ES-I3 (cell line): ENCODE measurements at regions not wholly inside any gene's neighbourhood (a gene's known extent, or its start where the extent isn't known, plus 50 kb on each side); places are given as distances from the start of the nearest gene placed in this dataset.
"Not testable (repeated sequence)": the region's sequence is repeated elsewhere in the genome, so short reads cannot be mapped to it uniquely, and the experiment has no call there.

Experiments used
- H3K36me3 ChIP-seq: 2 replicates; pipeline ENCODE4 v1.6.1; 2013; ENCODE audit warnings: mild to moderate bottlenecking, low read length, control low read depth, moderate library complexity; ENCODE audit not compliant: insufficient read depth
- H3K4me1 ChIP-seq: 2 replicates; pipeline ENCODE4 v1.6.1; 2013; ENCODE audit warnings: mild to moderate bottlenecking, control low read depth, low read length; ENCODE audit not compliant: insufficient read depth
- H3K9ac ChIP-seq: 2 replicates; pipeline ENCODE4 v1.6.1; 2013; ENCODE audit warnings: low read depth, mild to moderate bottlenecking, low read length, moderate library complexity
- H3K9me3 ChIP-seq: 2 replicates; pipeline ENCODE4 v1.6.1; 2013; ENCODE audit warnings: mild to moderate bottlenecking, low read length, moderate library complexity; ENCODE audit not compliant: control insufficient read depth, insufficient read depth

- H3K9ac ChIP-seq, result no peak overlapping the region
- H3K36me3 ChIP-seq, result no peaks in the 10 kb centered on the region
- no peaks in the 10 kb centered on the region for H3K9me3 ChIP-seq
- no peaks in the 10 kb centered on the region for H3K4me1 ChIP-seq
Observed at GRCh38 chr1:60703155-60703554, 379.2 kb upstream of the NFIA start.

DNA sequence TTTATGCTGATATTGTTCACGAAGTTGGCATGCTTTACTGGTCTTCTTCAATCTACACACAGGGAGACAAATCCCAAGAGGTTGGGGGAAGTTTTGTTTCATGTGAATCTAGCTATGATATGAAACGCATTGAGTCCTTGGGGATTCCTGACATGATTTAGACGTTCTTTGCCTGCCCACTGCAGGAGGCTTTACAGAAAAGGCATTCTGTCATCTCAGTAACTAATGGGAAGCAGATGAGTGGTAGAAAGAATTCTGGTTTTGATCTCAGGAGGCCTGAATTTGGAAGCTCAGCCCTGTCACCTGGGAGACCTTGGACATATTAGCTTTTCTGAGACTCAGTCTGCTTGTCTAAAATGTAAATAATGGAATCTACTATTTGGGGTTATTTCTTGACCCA is 383.0 kb upstream of the NFIA start:
- no peaks in the 10 kb centered on the region for H3K9me3 ChIP-seq
- H3K36me3 ChIP-seq, result no peaks in the 10 kb centered on the region
- no peak overlapping the region for H3K9ac ChIP-seq
- no peaks in the 10 kb centered on the region for H3K4me1 ChIP-seq

- Histone ChIP-seq H3K36me3 (no peaks in the 10 kb centered on the region), H3K4me1 (no peaks in the 10 kb centered on the region), H3K9ac (no peak overlapping the region), H3K9me3 (no peaks in the 10 kb centered on the region)
Observed at GRCh38 chr1:60697204-60697994, 385.0 kb upstream of the NFIA start.

- no peaks in the 10 kb centered on the region for H3K9me3 ChIP-seq
- H3K4me1 ChIP-seq, result no peaks in the 10 kb centered on the region
- no peak overlapping the region for H3K9ac ChIP-seq
- no peaks in the 10 kb centered on the region for H3K36me3 ChIP-seq
Observed at GRCh38 chr1:60696512-60696911, 385.8 kb upstream of the NFIA start.

DNA sequence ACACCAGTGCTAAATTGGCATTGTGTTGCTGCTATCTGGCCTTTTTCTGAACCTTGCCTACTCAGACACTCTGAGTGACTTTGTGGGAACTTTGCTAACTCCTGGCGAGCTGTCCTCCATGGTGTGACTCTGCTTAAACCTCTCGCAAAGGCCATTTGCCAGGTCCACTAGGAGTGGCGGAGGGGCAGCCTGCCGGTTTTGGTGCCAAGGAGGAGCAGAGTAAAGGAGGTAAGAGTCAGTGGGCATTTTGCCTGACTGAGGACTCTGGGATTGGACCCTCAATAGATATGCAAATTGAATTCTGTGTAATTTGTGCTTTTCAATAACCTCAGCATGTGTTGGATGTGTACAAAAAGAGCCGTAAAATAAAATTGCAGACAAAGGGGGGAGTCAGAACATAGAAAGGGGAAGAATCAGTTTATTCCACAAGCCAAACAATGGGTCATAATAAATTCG is 386.6 kb upstream of the NFIA start:
- H3K36me3 ChIP-seq, result no peaks in the 10 kb centered on the region
- H3K9me3 ChIP-seq, result no peaks in the 10 kb centered on the region
- no peaks in the 10 kb centered on the region for H3K4me1 ChIP-seq
- H3K9ac ChIP-seq, result no peak overlapping the region

GRCh38 chr1:60694980-60695379 is 387.4 kb upstream of the NFIA start:
- H3K36me3 ChIP-seq, result no peaks in the 10 kb centered on the region
- no peaks in the 10 kb centered on the region for H3K4me1 ChIP-seq
- no peaks in the 10 kb centered on the region for H3K9me3 ChIP-seq
- no peak overlapping the region for H3K9ac ChIP-seq

GRCh38 chr1:60692031-60692430 is 390.3 kb upstream of the NFIA start:
- Histone ChIP-seq H3K4me1 (no peaks in the 10 kb centered on the region), H3K9ac (no peak overlapping the region), H3K9me3 (no peaks in the 10 kb centered on the region), H3K36me3 (no peaks in the 10 kb centered on the region)

GRCh38 chr1:60688221-60688620 is 394.1 kb upstream of the NFIA start:
- H3K36me3 ChIP-seq, H3K9ac ChIP-seq, H3K4me1 ChIP-seq, H3K9me3 ChIP-seq: not testable (repeated sequence)

DNA sequence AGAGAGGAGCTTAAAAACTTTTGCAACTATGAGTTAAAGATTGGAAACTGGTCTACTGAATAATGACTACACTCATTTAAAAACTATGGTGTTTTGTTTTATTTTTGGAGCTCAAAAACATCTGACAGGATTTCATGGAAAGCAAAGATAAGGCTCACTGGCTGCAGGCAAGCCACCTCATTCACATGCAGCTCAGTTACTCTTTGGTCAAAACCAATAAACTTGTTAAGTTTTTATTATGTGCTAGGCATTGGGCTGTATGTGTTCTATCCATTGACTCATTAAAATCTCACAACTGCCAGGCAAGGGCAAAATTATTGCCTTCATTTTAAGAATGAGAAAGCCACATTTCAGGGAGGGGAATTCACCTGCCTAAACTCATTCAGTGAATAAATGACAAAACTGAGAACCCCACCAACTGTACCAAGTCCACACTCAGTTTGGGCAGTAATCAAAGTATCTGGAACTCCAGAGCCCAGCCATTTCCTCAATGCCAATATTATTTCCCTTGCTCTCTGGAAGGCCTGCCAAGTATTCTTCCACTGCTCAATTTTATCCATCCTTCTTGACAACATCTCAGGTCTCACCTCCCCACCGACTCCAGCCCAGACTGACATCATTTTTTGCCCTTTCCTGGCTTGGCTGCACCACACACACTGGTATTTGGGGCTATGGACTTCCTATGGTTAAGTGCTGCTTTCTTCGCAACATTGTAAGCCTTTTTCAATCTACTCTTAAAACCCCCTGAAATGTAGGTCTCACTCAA is 401.1 kb upstream of the NFIA start:
- H3K9ac ChIP-seq, result no peak overlapping the region
- H3K36me3 ChIP-seq, result no peaks in the 10 kb centered on the region
- H3K4me1 ChIP-seq, result peaks cover 12% of the 10 kb centered on the region
- H3K9me3 ChIP-seq, result no peaks in the 10 kb centered on the region

DNA sequence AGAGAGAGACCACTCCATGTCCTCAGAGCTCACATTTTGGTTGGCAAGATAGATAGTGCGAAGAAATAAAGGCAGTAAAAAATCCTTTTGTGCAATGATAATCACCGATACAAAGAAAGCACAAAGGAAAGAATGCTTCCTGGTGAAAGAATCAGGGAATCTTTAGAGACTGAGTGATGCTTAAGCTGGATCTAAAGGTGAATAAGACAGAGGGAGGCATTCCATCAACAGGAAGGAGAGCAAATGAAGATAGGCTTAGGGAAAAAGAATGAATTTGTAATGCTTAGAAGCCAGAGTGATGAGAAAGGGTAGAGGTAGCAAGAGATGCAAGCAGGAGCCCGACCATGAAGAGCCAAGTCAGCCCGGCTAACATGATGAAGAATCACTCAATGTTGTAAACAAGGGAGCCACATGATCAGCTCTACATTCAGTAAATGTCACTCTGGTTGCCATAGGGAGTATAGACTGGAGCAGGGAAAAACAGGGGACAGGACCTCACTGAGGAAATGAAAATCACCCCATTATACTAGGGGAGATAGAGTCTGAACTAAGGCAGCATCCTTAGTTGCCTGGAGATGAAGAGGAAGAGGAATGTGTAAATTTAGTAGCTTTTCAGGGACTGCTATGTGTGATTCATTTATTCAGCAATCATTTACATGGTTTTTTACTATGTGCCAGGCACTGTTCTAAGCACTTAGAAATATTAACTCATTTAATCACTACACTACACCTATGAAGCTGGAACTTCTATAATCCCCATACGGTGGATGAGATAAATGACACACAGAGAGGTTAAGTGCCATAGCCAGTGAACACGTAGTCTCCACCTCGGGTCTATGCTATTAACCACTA is 402.6 kb upstream of the NFIA start:
- Histone ChIP-seq H3K4me1 (peaks cover 12% of the 10 kb centered on the region), H3K36me3 (no peaks in the 10 kb centered on the region), H3K9me3 (no peaks in the 10 kb centered on the region)

DNA sequence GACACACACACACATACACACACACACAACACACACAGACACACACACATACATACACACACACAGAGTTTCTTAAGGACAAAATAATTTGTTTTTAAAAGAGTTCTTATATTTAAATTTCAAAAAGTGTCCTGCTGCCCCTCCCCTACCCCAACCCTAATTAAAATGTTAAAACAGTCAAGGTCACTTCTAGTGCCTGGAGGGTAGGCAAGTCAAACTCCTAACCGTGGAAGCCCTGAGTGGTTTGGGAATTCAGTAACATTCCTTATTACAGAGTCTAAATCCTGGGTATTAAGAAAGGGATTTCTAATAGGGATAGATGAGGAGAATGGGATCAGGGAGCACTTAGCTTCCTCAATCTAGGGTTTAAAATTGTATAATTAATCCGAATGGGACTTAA is 403.6 kb upstream of the NFIA start:
- H3K9me3 ChIP-seq, result no peaks in the 10 kb centered on the region
- peaks cover 12% of the 10 kb centered on the region for H3K4me1 ChIP-seq
- no peak overlapping the region for H3K9ac ChIP-seq
- H3K36me3 ChIP-seq, result no peaks in the 10 kb centered on the region

More for the DNA sequence above, 402.6 kb upstream of the NFIA start:
- H3K9ac ChIP-seq, result no peak overlapping the region

DNA sequence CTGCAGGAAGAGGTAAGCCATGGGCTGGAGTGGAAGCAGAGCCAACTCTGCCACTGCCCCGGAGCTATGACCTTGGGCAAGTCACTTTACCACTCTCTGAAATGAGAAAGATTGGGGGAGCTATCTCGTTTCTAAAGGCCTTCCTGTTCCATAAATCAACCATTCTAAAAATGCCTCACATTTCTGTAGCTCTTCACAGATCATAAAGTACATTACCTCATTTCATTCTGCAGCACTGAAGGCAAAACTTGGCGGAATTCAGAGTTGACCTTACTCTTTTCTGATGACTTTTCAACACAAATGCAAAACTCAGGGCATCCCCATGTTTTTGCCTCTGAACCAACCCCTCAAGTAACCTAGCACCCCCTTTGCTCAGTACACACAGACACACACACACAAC is 404.0 kb upstream of the NFIA start:
- Histone ChIP-seq H3K36me3 (no peaks in the 10 kb centered on the region), H3K9ac (no peak overlapping the region), H3K9me3 (no peaks in the 10 kb centered on the region), H3K4me1 (peaks cover 12% of the 10 kb centered on the region)

DNA sequence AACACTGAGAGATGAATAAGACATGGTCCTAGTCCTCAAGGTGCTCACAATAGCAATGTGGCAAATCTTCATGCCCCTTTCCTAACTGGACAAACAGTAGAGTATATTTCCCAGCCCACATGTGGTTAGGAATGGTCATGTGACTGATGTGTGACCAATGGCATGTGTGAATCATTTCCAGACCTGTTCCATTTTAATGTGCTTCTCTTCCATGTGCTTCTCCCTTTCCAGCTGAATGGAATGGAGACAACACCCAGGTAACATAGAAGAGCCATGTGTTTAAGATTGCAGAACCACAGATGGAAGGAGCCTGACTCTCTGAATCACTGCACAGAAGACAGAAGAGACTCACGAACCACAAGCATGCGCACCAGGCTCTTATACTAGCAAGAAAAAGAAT is 409.9 kb upstream of the NFIA start:
- Histone ChIP-seq H3K36me3 (no peaks in the 10 kb centered on the region), H3K9me3 (no peaks in the 10 kb centered on the region), H3K9ac (no peak overlapping the region), H3K4me1 (no peaks in the 10 kb centered on the region)

GRCh38 chr1:60670302-60670701 is 412.1 kb upstream of the NFIA start:
- no peaks in the 10 kb centered on the region for H3K9me3 ChIP-seq
- no peak overlapping the region for H3K9ac ChIP-seq
- no peaks in the 10 kb centered on the region for H3K36me3 ChIP-seq
- H3K4me1 ChIP-seq, result no peaks in the 10 kb centered on the region
